ENCODE measurements at regions not wholly inside any gene's neighbourhood (a gene's known extent, or its start where the extent isn't known, plus 50 kb on each side); places are given as distances from the start of the nearest gene placed in this dataset.

DNA sequence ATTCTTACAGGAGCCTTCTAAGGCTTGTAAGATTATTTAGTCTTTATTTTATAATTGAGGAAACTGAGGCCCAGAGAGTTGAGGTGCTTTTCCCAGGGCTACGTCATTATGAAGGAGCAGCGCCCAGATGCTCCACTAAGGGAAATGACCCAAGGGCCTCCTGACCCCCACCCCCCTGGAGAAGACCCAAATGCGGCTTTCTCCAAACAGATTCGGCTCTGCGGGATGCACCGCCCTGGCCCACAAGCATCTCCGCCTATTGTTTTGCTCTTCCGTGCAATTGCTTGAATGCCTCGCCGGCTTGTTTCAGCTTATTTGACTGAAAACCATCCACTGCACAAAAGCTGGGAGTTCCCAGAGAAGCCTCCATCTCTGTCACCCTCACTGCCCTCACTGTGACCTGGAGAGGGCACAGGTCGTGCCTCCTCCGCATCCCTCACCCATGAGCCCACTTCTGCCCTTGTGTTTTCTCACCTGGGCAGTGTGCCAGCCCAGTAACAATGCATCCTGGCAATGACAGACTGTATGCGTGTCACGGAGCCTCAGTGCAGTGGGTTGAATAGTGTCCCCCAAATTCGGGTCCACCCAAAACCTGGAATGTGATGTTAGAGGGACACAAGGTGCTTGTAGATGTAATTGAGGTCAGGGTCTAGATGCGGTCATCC is 790.2 kb downstream of the TBC1D22A start:
- DNase-seq: no peak

DNA sequence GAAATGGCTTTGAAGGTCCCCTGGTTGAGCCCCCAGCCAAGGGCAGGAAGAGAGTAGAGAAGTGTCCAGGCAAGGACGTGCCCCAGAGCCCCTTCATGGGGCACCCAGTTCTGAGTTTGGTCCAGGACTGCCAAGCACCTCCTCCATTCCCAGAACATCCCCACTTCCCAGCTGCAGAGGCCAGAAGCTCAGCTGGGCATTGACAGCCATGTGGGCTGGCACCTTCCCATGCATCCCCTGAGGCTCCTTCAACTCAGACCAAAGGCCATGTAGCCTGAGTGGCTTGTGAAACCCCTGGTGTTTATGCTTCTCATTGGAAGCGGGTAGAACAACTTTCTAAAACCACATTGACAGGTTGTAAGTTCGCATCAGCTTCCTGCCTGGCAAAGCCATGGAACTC is 789.6 kb downstream of the TBC1D22A start:
- DNase-seq: no peak

DNA sequence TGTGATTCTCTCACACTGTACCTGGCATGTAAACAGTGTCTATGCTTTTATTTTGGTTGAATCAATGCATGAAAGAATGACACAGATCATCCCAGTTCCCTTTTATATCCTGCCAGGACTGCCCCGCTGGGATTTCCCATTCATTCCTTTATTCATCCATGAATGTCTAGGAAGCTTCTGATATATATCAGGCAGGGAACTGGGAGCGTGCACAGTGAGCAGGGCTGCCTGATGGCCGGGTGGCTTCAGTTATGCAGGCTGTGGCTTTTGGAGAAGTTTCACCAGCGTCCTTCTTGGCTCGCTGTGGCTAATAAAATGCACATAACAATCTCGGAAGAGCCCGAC is 789.0 kb downstream of the TBC1D22A start:
- DNase-seq: no peak

DNA sequence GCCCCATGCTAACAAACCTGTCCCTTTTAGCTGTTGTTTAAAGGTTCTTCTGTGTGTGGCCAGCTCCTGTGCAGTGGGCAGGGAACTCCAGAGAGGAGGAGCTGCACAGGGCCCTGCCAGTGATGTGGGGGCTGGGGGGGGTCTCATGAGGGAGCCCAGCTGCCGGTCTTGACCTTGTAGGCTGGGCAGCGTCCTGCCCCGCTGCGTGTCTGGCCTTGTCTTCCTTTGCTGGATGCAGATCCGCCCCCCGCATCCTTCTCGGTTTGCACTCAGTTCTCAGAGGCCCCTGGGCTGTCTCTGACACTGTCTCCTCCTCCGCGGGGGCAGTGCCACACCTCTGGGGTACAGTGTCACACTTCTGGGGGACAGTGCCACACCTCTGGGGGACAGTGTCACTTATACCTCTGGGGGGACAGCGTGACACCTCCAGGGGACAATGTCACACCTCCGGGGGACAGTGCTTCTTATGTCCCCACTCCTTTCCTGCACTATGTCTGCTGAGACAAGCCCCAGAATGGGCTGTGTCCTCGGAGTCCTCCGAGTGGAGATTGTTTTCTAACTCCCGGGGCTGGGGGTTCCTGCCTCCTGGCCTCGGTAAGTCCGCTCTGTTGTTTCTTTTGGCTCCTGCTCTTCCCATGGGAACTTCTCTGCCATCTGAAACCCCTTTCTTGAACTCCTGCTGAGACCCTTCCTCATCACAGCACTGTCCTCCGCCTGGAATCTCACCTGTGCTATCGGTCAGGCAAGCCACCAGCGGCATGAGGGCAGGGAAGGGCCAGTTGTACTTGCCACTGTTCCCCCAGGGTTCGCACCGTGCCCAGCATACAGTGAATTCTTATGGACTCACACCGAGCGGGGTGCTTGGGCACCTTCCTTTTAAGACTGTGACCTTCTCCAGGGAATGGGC is 788.3 kb downstream of the TBC1D22A start:
- no peak for DNase-seq

DNA sequence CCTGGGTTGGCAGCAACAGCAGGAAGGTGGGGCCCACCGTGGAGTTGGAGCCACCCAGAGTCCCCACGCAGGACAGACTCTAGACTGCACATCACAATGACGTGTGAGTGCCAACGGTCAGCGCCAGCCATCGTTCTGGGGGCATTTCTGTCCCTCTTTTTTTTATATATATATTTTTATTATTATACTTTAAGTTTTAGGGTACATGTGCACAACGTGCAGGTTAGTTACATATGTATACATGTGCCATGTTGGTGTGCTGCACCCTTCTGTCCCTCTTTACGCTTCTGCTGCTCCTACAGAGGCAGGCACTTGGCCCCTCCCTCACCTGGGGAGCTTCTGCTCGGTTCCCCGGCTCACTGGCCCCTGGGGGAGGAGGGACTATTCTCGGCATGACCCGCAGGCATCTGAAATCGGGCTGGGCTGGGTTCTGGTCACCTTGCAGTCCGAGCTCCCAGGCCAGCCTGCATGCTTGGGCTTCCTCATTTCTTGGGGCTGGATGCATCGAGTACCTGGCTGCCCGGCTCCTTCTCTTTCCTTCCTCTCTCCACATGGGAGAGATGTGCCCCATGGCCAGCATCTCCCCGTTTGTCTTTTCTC is 787.4 kb downstream of the TBC1D22A start:
- DNase-seq: no peak

DNA sequence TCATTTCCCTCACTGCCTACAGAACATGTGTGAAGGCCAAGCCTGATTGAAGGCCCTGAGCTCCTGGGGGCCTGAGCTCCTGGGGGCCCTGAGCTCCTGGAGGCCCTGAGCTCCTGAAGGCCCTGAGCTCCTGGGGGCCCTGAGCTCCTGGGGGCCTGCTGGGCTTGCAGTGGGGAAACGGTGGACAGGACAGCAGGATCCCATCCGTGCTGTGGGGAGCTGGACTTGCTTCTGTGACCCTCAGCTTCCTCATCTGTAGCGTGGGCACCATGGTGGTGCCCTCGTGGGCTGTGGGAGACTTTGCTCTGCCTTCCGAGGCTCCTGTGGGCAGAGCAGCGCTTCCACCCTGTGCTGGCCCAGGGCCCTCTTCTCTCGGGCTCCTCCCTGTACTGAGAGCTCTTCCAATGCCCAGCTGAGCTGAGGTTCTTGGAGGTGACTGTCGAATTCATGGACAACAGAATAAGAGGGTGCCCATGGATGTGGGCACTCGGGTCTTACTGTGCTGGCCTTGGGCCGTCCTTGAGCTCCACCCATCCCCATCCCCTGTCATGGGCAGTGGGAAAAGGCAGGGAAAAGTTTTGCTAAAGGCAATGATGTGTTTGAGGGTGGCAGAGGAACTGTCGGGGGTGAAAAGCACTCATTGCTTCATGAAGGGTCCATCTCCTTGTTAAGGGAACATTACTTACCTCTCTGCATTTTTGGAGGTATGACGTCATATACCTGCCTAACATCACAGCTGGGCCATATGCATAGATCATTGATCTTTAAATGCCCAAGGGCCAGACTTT is 786.7 kb downstream of the TBC1D22A start:
- DNase-seq: no peak

DNA sequence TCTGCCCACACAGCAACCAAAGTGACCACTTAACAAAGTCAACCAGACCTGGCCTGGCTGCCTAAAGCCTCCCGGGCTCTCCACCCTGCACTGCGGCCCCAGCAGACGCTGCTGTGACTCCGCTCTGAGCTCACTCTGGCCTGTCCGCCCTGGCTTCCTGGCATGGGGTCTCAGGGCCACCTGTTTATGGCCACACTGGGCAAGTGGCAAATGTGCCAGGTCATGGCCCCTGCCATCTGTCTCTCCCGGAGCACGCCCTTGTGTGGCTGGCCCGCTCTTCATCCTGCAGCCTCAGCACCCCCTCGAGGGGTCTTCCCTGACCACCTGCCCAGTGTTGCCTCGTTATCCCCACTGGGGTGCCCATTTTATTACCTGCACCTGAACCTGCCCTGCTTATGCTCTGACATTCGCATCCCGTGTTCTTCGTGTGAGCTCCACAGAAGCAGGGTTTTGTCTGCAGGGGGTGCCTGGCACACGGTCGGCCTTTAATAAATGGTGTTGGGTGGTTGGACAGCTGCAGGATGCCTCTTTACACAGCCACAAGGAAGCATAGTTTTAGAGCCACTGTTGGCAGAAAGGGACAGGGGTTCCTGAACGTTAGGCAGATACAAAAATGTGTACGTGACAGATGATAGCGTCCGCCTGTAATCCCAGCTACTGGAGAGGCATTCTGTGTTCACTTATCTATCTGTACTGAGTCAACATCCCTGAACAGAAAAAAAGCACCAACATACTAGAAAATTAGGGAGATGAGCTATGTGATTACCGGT is 785.6 kb downstream of the TBC1D22A start:
- DNase-seq: no peak

DNA sequence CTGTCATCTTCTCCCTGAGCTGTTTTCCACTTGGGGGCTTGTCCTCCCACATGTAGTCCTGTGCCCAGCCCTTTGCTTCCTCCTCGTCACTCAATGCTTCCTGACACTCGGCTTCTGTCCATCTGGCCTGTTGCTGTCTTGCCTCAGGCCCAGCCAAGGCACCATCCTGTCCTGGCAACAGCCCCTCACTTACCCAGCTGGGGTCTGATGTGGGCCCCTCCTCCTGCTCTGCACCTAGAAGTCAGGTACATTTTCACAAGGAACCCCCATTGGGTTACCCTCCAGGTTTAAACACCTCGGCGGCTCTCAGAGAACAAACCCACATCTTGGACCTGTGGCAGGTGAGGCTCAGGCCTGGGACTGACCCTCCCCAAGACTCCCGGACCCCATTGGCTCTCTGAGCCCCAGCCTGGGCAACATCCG is 784.8 kb downstream of the TBC1D22A start:
- no peak for DNase-seq

DNA sequence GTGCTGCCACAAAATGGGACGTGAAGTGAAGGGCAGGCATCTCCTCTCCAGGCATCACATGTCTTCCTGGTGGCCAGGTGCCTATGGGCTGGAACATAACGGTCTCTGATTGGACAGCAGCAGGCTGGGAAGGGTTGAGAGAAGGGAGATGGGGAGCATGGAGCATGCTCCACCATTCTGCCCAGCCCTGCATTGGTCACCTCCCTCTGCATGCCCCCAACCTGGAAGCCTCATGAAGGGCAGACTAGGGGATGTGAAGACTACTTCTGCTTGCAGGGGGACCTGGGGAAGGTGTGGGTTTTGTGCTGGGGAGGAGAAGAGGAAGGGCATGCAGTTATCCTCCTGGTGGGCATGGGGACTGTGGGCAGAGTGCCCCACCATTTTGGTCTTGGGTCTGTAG is 782.2 kb downstream of the TBC1D22A start:
- no peak for DNase-seq

DNA sequence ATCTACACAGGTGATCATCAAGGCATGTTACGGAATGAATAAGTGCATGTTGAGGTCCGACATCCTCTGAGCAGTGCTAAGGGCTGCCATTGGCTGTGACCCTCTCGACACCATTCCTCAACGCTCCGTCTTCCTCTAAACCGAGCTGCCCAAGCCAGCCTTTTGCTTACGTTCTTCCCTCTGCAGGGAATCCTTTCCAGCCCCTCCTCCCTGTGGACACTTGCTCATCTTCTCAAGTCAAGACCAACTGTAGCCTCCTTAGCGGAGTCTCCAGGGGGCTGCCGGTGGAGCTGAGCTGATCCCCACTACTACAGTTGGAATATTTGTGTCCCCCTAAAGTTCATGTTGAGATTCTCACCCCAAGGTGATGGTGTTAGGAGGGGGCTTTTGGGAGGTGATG is 781.0 kb downstream of the TBC1D22A start:
- DNase-seq: no peak

DNA sequence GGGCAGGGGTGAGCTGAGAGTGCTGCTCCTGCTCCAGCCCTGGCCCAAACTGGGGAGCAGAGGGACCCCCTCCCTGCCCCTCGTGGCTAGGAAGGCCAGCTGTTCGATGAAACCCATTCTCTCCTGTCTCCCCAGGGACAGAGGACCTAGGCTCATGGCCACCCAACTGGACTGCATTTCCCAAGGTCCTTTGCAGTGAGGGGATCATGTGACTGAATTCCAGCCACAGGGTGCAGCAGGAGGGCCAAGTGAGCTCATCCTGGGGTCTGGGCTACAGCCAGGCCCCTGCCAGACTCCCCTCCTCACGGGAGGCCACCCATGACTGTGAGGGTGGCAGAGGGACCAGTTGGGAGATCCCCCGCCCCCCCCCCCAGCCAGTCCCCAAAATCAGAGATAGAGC is 777.6 kb downstream of the TBC1D22A start:
- DNase-seq: no peak

DNA sequence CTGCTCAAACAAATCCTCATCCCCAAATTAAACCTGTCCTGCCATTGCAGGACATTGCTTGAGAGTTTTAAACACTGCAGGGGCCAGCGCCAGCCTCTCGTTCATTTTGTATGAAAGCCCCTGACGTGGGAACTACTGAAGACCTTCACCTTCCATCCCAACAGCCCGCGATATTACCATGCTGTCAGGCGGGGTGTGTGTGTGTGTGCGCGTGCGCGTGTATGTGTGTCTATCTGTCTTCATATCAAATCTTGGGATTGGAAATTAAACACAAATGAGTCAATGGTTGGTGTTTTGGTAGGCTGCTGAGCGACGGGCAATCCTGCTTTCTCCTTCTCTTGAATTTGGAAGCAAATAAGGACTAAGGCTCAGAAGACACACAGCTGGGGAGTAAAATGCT is 776.9 kb downstream of the TBC1D22A start:
- DNase-seq: no peak

DNA sequence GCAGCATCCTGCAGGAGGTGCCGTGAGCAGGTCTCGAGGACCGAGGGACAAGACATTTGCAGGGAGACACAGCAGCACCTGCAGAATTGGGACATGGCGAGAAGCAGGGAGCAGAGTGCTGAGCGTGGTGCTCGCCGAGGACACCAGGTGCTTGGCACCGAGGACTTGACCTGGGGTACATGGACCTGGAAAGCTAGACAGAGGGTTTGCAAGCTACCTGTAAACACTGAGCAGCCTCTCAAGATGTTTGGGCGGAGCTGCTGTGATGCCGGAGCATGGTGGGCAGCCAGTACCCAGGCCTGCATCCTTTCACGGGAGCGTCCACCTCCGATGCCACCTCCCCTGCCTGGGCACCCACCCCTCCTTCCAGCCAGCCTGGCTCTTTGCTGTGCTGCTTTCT is 773.2 kb downstream of the TBC1D22A start:
- no peak for DNase-seq

DNA sequence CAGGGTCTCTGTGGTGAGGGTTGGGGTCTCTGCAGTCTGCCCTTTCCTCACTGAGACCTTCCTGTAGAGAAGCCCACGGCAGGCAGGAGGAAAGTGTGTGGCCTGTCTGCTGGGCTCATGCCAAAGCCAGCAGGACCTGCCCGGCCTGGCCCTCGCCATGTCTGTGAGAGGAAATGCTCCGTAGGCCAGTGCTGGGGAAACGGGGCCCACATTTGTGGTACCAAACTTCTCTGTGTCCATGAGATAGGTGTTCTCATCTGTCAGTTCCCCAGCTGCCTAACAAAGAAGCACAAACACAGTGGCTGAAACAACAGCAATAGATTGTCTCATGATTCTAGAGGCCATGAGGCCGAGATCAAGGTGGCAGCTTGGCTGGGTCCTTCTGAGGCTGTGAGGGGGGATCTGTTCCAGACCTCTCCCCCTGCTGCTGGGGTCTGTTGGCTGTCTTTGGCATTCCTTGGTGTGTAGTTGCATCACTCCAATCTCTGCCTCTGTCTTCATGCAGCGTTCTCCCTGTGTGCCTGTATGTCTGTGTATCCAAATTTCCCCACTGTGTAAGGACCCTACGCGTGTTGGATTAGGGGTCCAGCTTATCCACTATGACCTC is 772.5 kb downstream of the TBC1D22A start:
- no peak for DNase-seq

DNA sequence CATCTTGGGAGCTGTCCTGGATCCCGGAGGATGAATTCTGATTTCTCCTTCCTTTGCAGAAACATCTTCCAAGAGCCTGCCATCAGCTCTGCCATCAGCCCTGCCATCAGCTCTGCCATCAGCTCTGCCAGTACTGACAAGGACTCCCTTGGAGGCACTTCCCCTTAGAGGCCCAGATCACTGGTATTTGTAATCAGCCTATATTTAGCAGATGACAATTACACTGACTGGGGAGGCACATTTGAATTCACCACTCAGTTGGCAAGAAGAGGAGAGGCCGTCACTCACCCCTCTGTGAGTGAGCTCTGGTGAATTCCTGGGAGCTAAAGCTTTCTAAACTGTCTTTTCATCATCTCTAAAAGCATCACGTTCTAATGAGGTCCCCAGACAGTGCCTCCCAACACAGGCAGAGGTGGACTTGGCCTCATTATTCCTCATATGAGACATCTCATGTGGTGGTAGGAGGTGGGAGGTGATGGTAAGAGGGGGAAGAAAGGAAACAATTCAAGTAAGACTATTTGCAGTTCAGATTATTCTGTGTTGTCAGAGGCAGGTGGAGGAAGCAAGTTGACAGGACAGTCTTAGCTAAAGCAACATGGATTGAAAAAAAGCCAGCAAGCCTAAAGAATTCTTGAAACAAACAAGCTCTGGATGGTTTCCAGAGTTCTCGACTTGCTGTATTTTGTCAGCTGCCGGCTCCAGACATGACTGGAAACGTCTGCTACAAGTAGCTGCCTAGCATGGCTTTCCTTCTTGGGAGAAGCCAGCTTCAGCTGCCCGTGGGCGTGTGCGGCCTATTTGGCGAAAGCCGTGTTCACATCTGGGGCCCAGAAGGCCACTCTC is 771.7 kb downstream of the TBC1D22A start:
- no peak for DNase-seq

DNA sequence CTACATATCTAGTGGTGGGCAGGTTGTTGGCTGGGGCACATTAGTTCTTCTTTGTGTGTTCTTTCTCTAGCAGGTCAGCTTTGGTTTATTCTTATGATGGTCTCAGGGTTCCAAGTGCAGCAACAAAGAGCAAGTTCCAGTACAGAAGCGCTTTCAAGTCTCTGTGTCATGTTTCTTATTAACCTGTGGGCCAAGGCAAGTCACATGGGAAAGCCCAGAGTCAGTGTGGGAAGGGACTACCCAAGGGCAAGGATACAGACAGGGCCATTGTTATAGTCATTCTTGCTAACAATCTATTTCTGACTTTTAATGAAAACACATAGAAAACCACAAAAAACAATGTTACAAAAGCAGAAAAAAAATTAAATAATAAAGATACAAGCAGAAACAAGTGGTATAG is 754.6 kb downstream of the TBC1D22A start:
- DNase-seq: no peak

DNA sequence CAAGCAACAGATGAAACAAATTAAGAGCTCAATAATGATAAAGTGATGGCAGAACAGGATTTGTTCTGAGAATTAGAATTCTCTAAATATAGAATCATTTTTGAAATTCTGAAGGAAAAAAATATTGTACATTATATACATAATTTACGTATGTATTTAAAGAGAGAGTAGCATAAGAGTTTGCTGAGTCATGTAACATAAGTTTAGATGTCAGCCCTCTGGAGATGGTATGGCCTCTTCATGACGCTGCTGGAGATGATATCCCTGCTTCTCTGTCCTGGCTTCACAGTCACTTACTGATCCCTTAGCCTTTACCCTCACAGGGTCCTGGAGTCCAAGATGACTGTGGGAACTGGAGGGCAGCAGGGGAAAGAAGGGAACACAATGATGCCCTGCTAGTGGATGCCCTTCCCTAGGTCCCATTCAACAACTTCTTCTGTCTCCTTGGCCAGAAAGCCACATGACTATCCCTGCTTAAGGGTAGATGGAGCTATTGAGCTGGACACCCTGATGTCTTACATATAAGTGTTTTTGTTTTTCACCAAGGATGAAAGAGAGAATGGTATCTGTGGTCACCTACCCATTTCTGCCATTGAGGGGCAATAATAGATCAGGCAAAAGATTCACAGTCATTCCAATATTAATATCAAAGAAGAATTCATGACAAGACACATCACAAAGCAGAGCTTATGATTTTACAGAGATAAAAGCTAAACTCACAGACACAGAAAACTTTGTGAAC is 753.1 kb downstream of the TBC1D22A start:
- DNase-seq: peak; percentile 1

DNA sequence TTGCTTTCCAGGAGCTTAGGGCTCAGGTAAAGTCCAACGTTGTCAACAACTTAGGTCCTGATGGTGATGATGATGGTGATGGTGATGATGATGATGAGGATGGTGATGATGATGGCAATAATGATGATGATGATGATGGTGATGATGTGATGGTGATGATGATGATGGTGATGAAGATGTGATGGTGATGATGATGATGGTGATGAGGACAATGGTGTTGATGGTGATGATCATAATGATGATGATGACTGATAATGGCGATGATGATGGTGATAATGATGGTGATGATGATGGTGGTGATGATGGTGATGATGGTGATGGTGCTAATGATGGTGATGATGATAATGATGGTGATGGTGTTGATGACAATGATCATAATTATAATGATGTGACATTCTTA is 750.2 kb downstream of the TBC1D22A start:
- DNase-seq: no peak

DNA sequence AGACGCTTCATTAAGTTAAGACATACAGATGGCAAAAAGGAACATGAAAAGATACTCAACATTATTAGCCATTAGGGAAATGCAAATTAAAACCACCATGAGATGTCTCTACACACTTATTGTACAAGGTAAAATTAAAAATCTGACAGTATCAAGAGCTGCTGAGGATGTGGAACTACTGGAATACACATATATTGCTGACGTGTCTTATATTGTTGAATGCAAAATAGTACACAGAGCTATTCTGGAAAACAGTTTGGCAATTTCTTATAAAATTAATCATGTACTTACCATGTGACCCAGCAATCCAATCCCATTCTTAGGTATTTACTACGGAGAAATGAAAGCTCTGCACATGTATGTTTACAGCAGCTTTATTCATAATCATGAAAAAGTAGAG is 742.5 kb downstream of the TBC1D22A start:
- DNase-seq: no peak

DNA sequence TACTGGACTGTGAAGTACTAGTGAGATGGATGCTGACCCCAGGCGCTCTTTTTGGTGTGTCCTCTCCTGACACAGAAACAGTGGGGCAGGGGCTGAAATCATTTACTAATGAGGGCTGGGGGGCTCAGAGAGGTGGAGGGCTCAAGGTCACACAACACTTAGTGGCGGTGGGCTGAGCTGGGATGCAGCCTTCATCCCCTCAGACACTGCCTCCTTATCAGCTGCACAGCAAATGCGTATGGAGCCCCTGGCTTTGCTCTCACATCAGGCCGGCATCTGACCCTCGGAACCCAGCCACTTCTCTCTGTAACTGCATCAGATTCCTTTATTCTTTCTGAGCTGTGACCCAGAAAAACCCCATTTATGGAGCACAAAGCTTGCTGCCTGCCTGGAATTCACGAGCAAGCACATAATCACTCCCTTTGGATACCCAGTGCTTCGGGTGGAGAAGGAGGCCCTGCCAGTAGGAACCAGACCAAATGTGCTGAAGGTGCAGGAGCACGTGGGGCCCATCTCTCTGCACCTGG is 736.6 kb downstream of the TBC1D22A start:
- DNase-seq: no peak
